Tibial artery (tissue), 4 donors: ENCODE measurements at regions not wholly inside any gene's neighbourhood (a gene's known extent, or its start where the extent isn't known, plus 50 kb on each side); places are given as distances from the start of the nearest gene placed in this dataset.
A peak's percentile ranks its signal among the peaks of the same experiment; 100 is the strongest.

ENCODE experiments used
- DNase-seq, 2 donors: peaks; one replicate each; pipeline ENCODE4 v3.0.0-alpha.2; 2019
- H3K27ac ChIP-seq, 2 donors: fragments of 200-600 bp; sonication (generic) in 1 of 2; 1 replicate in 1 of 2; 2 replicates in 1 of 2; pipeline ENCODE4 v1.5.1; 2018 to 2019; ENCODE audit warnings: mild to moderate bottlenecking in 1 of 2
- H3K27me3 ChIP-seq, 2 donors: fragments of 200-600 bp; sonication (generic) in 1 of 2; one replicate each; pipeline versions ENCODE4 v1.5.1 to v1.6.0; 2016 to 2019
- H3K36me3 ChIP-seq, 3 donors: fragments of 200-600 bp; sonication (generic) in 2 of 3; one replicate each; pipeline ENCODE4 v1.5.1; 2016 to 2019; ENCODE audit warnings: mild to moderate bottlenecking in 2 of 3
- H3K4me1 ChIP-seq, 4 donors: fragments of 200-600 bp; sonication (generic) in 2 of 4; 1 replicate in 3 of 4; 2 replicates in 1 of 4; pipeline ENCODE4 v1.5.1; 2016 to 2019
- H3K4me3 ChIP-seq, 2 donors: fragments of 200-600 bp; sonication (generic) in 1 of 2; 1 replicate in 1 of 2; 2 replicates in 1 of 2; pipeline ENCODE4 v1.5.1; 2018 to 2019; ENCODE audit warnings: mild to moderate bottlenecking in 2 of 2
- H3K9me3 ChIP-seq, 3 donors: fragments of 200-600 bp; sonication (generic) in 1 of 3; one replicate each; pipeline ENCODE4 v1.5.1; 2016 to 2019
- CTCF ChIP-seq, 2 experiments: fragments of 200-600 bp in 1 of 2; fragments of 450-650 bp in 1 of 2; IDR thresholded peaks; one replicate each; pipeline ENCODE4 v1.5.1; 2017 to 2019; ENCODE audit warnings: antibody characterized with exemption in 2 of 2, mild to moderate bottlenecking in 1 of 2, moderate library complexity in 1 of 2
- intact Hi-C: fragments of 100-400 bp; cut with DNase I; formaldehyde crosslinking; loops from one replicate; pipeline ENCODE4 v1.15.0; 2023; ENCODE audit warnings: low total_unique reads

- DNase-seq = peak in 1 of 2 donors; percentile 65
- no peaks in the 10 kb centered on the region for H3K9me3 ChIP-seq
- intact Hi-C loops = no loop called here
- no peak overlapping the region for H3K4me3 ChIP-seq
- H3K27ac ChIP-seq = peak overlapping the region; percentile 46 to 61
- no peak for TF ChIP-seq CTCF (IDR thresholded peaks at IDR 0.05)
- H3K4me1 ChIP-seq = peaks cover 0 to 21% (median 9%) of the 10 kb centered on the region in 4 donors
- no peaks in the 10 kb centered on the region for H3K36me3 ChIP-seq
- no peaks in the 10 kb centered on the region for H3K27me3 ChIP-seq
These were observed 104.6 kb upstream of the COL3A1 start for GRCh38 chr2:188869550-188869949.

DNA sequence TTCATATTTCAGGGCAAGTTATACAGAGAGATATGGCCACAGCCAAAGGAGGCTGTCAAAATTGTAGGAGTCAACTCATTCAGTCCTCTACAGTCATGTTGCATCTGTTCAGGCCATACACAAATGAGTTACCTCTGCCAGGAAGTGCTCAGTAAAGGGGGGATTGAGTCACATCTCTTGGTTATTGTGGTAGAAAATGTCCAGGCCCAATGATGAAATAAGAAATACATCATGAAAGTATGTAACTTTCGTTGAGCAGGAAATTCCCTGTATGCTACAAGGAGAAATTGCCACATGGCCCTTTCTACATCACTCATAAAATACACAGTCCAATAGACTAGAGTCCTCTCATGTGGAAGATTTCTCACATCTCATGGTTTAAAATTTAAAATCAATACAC lies 103.9 kb upstream of the COL3A1 start:
- intact Hi-C loops = no loop called here
- Histone ChIP-seq H3K4me3 (no peak overlapping the region), H3K9me3 (no peaks in the 10 kb centered on the region), H3K27ac (peak overlapping the region; percentile 46 to 61), H3K27me3 (no peaks in the 10 kb centered on the region), H3K36me3 (no peaks in the 10 kb centered on the region), H3K4me1 (peaks cover 0 to 28% (median 9%) of the 10 kb centered on the region in 4 donors)
- DNase-seq = no peak
- no peak for TF ChIP-seq CTCF (IDR thresholded peaks at IDR 0.05)

DNA sequence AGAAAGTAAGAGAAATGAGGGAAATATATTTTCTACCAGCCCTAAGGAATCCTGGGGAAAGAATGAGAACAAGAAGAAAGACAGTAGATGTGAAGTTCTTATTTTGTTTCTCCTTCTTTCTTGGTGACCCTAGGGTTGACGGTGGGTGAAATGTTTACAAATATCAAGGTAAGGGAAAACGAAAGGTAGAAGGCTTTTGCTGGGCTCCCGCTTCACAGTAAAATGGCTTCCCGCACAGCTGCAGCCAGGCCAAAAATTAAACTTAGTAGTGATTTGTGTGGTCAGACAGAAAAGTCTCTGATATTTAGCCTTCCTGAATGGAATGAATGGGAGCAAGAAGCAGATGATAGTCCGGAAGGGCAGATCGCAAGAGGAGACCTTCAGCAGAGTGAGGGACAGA lies 99.1 kb upstream of the COL3A1 start:
- no peaks in the 10 kb centered on the region for H3K9me3 ChIP-seq
- TF ChIP-seq CTCF (IDR thresholded peaks at IDR 0.05) = no peak
- DNase-seq = no peak
- intact Hi-C loops = no loop called here
- no peaks in the 10 kb centered on the region for H3K36me3 ChIP-seq
- H3K27ac ChIP-seq = peak overlapping the region; percentile 19 to 30
- no peaks in the 10 kb centered on the region for H3K27me3 ChIP-seq
- peaks cover 0 to 47% (median 8%) of the 10 kb centered on the region in 4 donors for H3K4me1 ChIP-seq
- H3K4me3 ChIP-seq = no peak overlapping the region

DNA sequence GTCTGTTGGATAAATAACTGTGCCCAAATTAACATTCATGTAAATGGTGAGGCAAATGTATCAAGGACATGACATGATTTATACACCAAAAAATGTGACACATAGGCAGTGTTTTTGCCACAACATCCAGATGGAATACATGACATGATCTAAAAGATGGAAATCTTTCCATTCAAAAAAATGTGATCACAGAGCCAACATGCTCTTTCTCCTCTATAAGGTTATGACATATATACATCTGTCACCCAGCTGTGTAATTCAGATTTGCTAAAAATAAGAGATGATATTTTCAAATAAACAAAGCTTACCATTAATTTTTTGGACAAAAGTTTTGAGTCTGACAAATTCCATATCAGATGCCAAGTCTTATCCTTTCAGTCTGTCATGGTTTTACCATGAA lies 95.5 kb upstream of the COL3A1 start:
- TF ChIP-seq CTCF (IDR thresholded peaks at IDR 0.05) = no peak
- peaks cover 0 to 41% (median 7%) of the 10 kb centered on the region in 4 donors for H3K4me1 ChIP-seq
- no peak overlapping the region for H3K27ac ChIP-seq
- DNase-seq = no peak
- no peak overlapping the region for H3K4me3 ChIP-seq
- H3K9me3 ChIP-seq = no peaks in the 10 kb centered on the region
- intact Hi-C loops = no loop called here
- no peaks in the 10 kb centered on the region for H3K27me3 ChIP-seq
- H3K36me3 ChIP-seq = no peaks in the 10 kb centered on the region

DNA sequence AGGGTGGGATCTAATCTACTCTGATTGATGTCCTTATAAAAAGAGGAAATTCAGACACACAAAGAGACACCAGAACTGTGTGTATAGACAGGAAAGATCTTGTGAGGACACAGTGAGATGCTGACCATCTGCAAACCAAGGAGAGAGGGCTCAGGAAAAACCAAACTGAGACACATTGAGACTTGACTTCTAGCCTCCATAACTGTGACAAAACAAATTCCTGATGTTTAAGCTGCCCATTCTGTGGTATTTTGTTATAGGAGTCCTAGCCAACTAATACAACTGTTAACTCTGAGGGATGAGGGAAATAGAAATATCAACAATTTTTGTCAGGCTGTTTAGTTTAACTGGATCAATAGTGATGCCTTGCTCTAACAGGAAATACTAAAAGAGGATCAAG lies 93.4 kb upstream of the COL3A1 start:
- Histone ChIP-seq H3K36me3 (no peaks in the 10 kb centered on the region), H3K4me3 (no peak overlapping the region), H3K9me3 (no peaks in the 10 kb centered on the region), H3K27ac (peak overlapping the region in 1 of 2 donors; percentile 21), H3K4me1 (peaks cover 0 to 26% (median 5%) of the 10 kb centered on the region in 4 donors), H3K27me3 (no peaks in the 10 kb centered on the region)
- intact Hi-C loops = no loop called here
- no peak for TF ChIP-seq CTCF (IDR thresholded peaks at IDR 0.05)
- no peak for DNase-seq

GRCh38 chr2:188881434-188881833 lies 92.7 kb upstream of the COL3A1 start:
- intact Hi-C loops = no loop called here
- DNase-seq = no peak
- no peaks in the 10 kb centered on the region for H3K27me3 ChIP-seq
- no peaks in the 10 kb centered on the region for H3K9me3 ChIP-seq
- H3K4me3 ChIP-seq = no peak overlapping the region
- peak overlapping the region in 1 of 2 donors; percentile 21 for H3K27ac ChIP-seq
- H3K4me1 ChIP-seq = peaks cover 0 to 20% (median 3%) of the 10 kb centered on the region in 4 donors
- no peak for TF ChIP-seq CTCF (IDR thresholded peaks at IDR 0.05)
- H3K36me3 ChIP-seq = no peaks in the 10 kb centered on the region
